Caco-2 (cell line): ENCODE measurements at regions not wholly inside any gene's neighbourhood (a gene's known extent, or its start where the extent isn't known, plus 50 kb on each side); places are given as distances from the start of the nearest gene placed in this dataset.

Experiments
- BruUV-seq: library from RNA; stranded (reverse); fragments of 400-500 nt; replicated peaks from 2 replicates; lab custom pipeline; 2021; lab: Mats Ljungman, UMichigan
- CTCF ChIA-PET: fragments of 300-600 bp; sonication (Branson Sonifier 250); formaldehyde crosslinking; loops from one replicate; lab custom pipeline; 2022; ENCODE audit warnings: antibody characterized with exemption; lab: Charles Lee
- POLR2A ChIA-PET: fragments of 300-600 bp; sonication (Branson Sonifier 250); formaldehyde crosslinking; loops from one replicate; lab custom pipeline; 2022; ENCODE audit warnings: antibody characterized with exemption; lab: Charles Lee
- DNase-seq, 2 experiments: peaks; one replicate each; pipeline versions ENCODE4 v3.0.0 to v3.0.0-alpha.2; 2020 to 2022
- H3K27me3 ChIP-seq: replicated peaks from 2 replicates; pipeline ENCODE4 v1.6.0; 2011; ENCODE audit warnings: low read length; ENCODE audit not compliant: control insufficient read depth, insufficient read depth
- H3K36me3 ChIP-seq: 2 replicates; pipeline ENCODE4 v1.5.1; 2011; ENCODE audit warnings: low read length; ENCODE audit not compliant: control insufficient read depth, insufficient read depth
- H3K4me1 ChIP-seq: fragments of 250-450 bp; sonication (Bioruptor Pico); 2 replicates; pipeline ENCODE4 v1.5.1; 2020; ENCODE audit warnings: mild to moderate bottlenecking
- H3K4me3 ChIP-seq: 2 replicates; pipeline ENCODE4 v1.5.1; 2011; ENCODE audit warnings: low read depth, mild to moderate bottlenecking, control low read depth, low read length
- H3K9me3 ChIP-seq: fragments of 250-450 bp; sonication (Bioruptor Pico); 2 replicates; pipeline ENCODE4 v1.5.1; 2020; ENCODE audit warnings: mild to moderate bottlenecking, moderate library complexity
- H3K27ac Mint-ChIP-seq: one replicate; pipeline ENCODE4 v1.8.0; 2022; ENCODE audit warnings: mixed read lengths; ENCODE audit not compliant: unreplicated experiment
- H3K27me3 Mint-ChIP-seq: one replicate; pipeline ENCODE4 v1.8.0; 2022; ENCODE audit warnings: mixed read lengths; ENCODE audit not compliant: insufficient read depth, unreplicated experiment
- H3K36me3 Mint-ChIP-seq: one replicate; pipeline ENCODE4 v1.8.0; 2022; ENCODE audit warnings: mild to moderate bottlenecking, mixed read lengths; ENCODE audit not compliant: insufficient read depth, unreplicated experiment
- H3K4me1 Mint-ChIP-seq: one replicate; pipeline ENCODE4 v1.8.0; 2022; ENCODE audit warnings: low read depth, mixed read lengths; ENCODE audit not compliant: unreplicated experiment
- H3K4me3 Mint-ChIP-seq: one replicate; pipeline ENCODE4 v1.8.0; 2022; ENCODE audit warnings: mild to moderate bottlenecking, moderate library complexity, mixed read lengths; ENCODE audit not compliant: unreplicated experiment
- H3K9me3 Mint-ChIP-seq: one replicate; pipeline ENCODE4 v1.8.0; 2022; ENCODE audit warnings: mixed read lengths; ENCODE audit not compliant: unreplicated experiment
- CTCF ChIP-seq, 2 experiments: fragments of 200-600 bp in 1 of 2; IDR thresholded peaks; 1 replicate in 1 of 2; 2 replicates in 1 of 2; pipeline versions ENCODE4 v1.5.1 to v1.8.0; 2011 to 2022; ENCODE audit warnings: antibody characterized with exemption in 1 of 2, control low read depth in 1 of 2, inconsistent platforms in 1 of 2, low read depth in 1 of 2, low read length in 1 of 2, mild to moderate bottlenecking in 1 of 2, moderate library complexity in 1 of 2; ENCODE audit not compliant: insufficient read depth in 1 of 2, severe bottlenecking in 1 of 2, unreplicated experiment in 1 of 2
- intact Hi-C: fragments of 100-400 bp; cut with micrococcal nuclease; formaldehyde crosslinking; loops from one replicate; pipeline ENCODE4 v1.10.0; 2022; ENCODE audit not compliant: unreplicated experiment

GRCh38 chr18:59748628-59749360 is 51.6 kb upstream of the CCBE1 start:
- Histone ChIP-seq H3K36me3 (no peaks in the 10 kb centered on the region), H3K4me3 (no peak overlapping the region), H3K4me1 (no peaks in the 10 kb centered on the region), H3K27me3 (no peaks in the 10 kb centered on the region), H3K9me3 (no peaks in the 10 kb centered on the region)
- BruUV-seq: no TSS peak
- Mint-ChIP-seq H3K36me3 (no peaks in the 10 kb centered on the region), H3K27ac (no peak overlapping the region), H3K4me3 (no peak overlapping the region), H3K9me3 (no peaks in the 10 kb centered on the region), H3K4me1 (no peaks in the 10 kb centered on the region), H3K27me3 (no peaks in the 10 kb centered on the region)
- POLR2A ChIA-PET: no interaction called here
- intact Hi-C loops: no loop called here
- CTCF ChIA-PET: no interaction called here
- no peak for DNase-seq
- TF ChIP-seq CTCF (IDR thresholded peaks at IDR 0.05; ENCODE audit: insufficient read depth in 1 of 2, low read depth in 1 of 2, low read length in 1 of 2, severe bottlenecking in 1 of 2, unreplicated experiment in 1 of 2): no peak
